GM23338 (cell line): ENCODE measurements at regions not wholly inside any gene's neighbourhood (a gene's known extent, or its start where the extent isn't known, plus 50 kb on each side); places are given as distances from the start of the nearest gene placed in this dataset.

Source experiments
- ATAC-seq: fragments of 200-7000 bp; cut with Tn5 transposase; 3 replicates; pipeline ENCODE4 v1.9.1; 2020
- DNase-seq: peaks from one replicate; pipeline ENCODE4 v3.0.0-alpha.2; 2015; ENCODE audit warnings: low spot score
- H2AFZ ChIP-seq: fragments of 200-600 bp; sonication (generic); 2 replicates; pipeline ENCODE4 v1.8.0; 2016; ENCODE audit warnings: antibody characterized with exemption, mild to moderate bottlenecking, moderate library complexity
- H3F3A ChIP-seq: fragments of 200-600 bp; sonication (generic); replicated peaks from 2 replicates; pipeline ENCODE4 v1.8.0; 2017; ENCODE audit warnings: antibody characterized with exemption, mixed run types, low read depth
- H3K27ac ChIP-seq: fragments of 200-600 bp; sonication (generic); 2 replicates; pipeline ENCODE4 v1.6.1; 2016; ENCODE audit warnings: low read depth
- H3K27me3 ChIP-seq: fragments of 200-600 bp; sonication (generic); 2 replicates; pipeline ENCODE4 v1.8.0; 2016; ENCODE audit warnings: mild to moderate bottlenecking, mixed run types, moderate library complexity; ENCODE audit not compliant: insufficient read depth
- H3K36me3 ChIP-seq: fragments of 200-600 bp; sonication (generic); 2 replicates; pipeline ENCODE4 v1.8.0; 2016; ENCODE audit warnings: mild to moderate bottlenecking; ENCODE audit not compliant: insufficient read depth
- H3K4me1 ChIP-seq: fragments of 200-600 bp; sonication (generic); 2 replicates; pipeline ENCODE4 v1.8.0; 2016; ENCODE audit warnings: mild to moderate bottlenecking, moderate library complexity; ENCODE audit not compliant: insufficient read depth
- H3K4me2 ChIP-seq: fragments of 200-600 bp; sonication (generic); 2 replicates; pipeline ENCODE4 v1.7.1; 2017; ENCODE audit warnings: mixed run types
- H3K4me3 ChIP-seq: fragments of 200-600 bp; sonication (generic); 2 replicates; pipeline ENCODE4 v1.6.1; 2016; ENCODE audit warnings: mixed run types
- H3K79me2 ChIP-seq: fragments of 200-600 bp; sonication (generic); replicated peaks from 2 replicates; pipeline ENCODE4 v1.8.0; 2017; ENCODE audit warnings: mild to moderate bottlenecking; ENCODE audit not compliant: insufficient read depth
- H3K9me2 ChIP-seq: fragments of 200-600 bp; sonication (generic); 2 replicates; pipeline ENCODE4 v1.8.0; 2017; ENCODE audit not compliant: insufficient read depth
- H4K20me1 ChIP-seq: fragments of 200-600 bp; sonication (generic); replicated peaks from 2 replicates; pipeline ENCODE4 v1.8.0; 2017; ENCODE audit warnings: mild to moderate bottlenecking; ENCODE audit not compliant: insufficient read depth
- H3K27ac Mint-ChIP-seq: 2 replicates; pipeline ENCODE4 v1.8.0; 2020; ENCODE audit warnings: inconsistent platforms, mild to moderate bottlenecking, moderate library complexity, mixed read lengths
- H3K27me3 Mint-ChIP-seq: 3 replicates; pipeline ENCODE4 v1.8.0; 2022; ENCODE audit warnings: low read depth, mild to moderate bottlenecking, moderate library complexity, mixed read lengths, inconsistent platforms; ENCODE audit not compliant: insufficient read depth, poor library complexity
- H3K36me3 Mint-ChIP-seq: 3 replicates; pipeline ENCODE4 v1.8.0; 2021; ENCODE audit warnings: low read depth, mild to moderate bottlenecking, inconsistent platforms, moderate library complexity, mixed read lengths
- H3K4me1 Mint-ChIP-seq: 3 replicates; pipeline ENCODE4 v1.8.0; 2020; ENCODE audit warnings: mild to moderate bottlenecking, inconsistent platforms, mixed read lengths
- H3K4me3 Mint-ChIP-seq: 3 replicates; pipeline ENCODE4 v1.8.0; 2021; ENCODE audit warnings: moderate library complexity, mild to moderate bottlenecking, inconsistent platforms, mixed read lengths
- H3K9me3 Mint-ChIP-seq: 3 replicates; pipeline ENCODE4 v1.8.0; 2020; ENCODE audit warnings: moderate library complexity, mild to moderate bottlenecking, inconsistent platforms, mixed read lengths
- CREB1 ChIP-seq: fragments of 250-450 bp; sonication (Bioruptor Pico); IDR thresholded peaks from 2 replicates; pipeline ENCODE4 v1.5.0; 2020; ENCODE audit warnings: low read depth, mild to moderate bottlenecking, moderate library complexity
- CTCF ChIP-seq, 2 experiments: fragments of 200-600 bp in 1 of 2; sonication (generic) in 1 of 2; conservative IDR thresholded peaks; 2 replicates each; pipeline versions ENCODE4 v1.5.1 to v1.6.1; 2016 to 2017; ENCODE audit warnings: antibody characterized with exemption in 2 of 2, low read depth in 2 of 2, mild to moderate bottlenecking in 2 of 2, moderate library complexity in 1 of 2
- ETS1 ChIP-seq: IDR thresholded peaks from 2 replicates; pipeline ENCODE4 v1.6.1; 2016; ENCODE audit warnings: antibody characterized with exemption
- EZH2 ChIP-seq: fragments of 200-600 bp; sonication (generic); IDR thresholded peaks from one replicate; pipeline ENCODE4 v1.8.0; 2017; ENCODE audit warnings: antibody characterized with exemption, mild to moderate bottlenecking, low read depth; ENCODE audit not compliant: unreplicated experiment
- EZH2phosphoT487 ChIP-seq: fragments of 200-600 bp; sonication (generic); IDR thresholded peaks from one replicate; pipeline ENCODE4 v1.8.1; 2018; ENCODE audit warnings: antibody characterized with exemption; ENCODE audit not compliant: unreplicated experiment
- JUNB ChIP-seq: IDR thresholded peaks from one replicate; pipeline ENCODE4 v1.6.1; 2016; ENCODE audit warnings: antibody characterized with exemption; ENCODE audit not compliant: unreplicated experiment
- NANOG ChIP-seq: IDR thresholded peaks from 2 replicates; pipeline ENCODE4 v1.6.1; 2016; ENCODE audit warnings: antibody characterized with exemption, borderline replicate concordance
- POLR2AphosphoS5 ChIP-seq: IDR thresholded peaks from 2 replicates; pipeline ENCODE4 v1.6.1; 2016; ENCODE audit warnings: antibody characterized with exemption, low read depth
- REST ChIP-seq: IDR thresholded peaks from one replicate; pipeline ENCODE4 v1.6.1; 2018; ENCODE audit warnings: antibody characterized with exemption; ENCODE audit not compliant: unreplicated experiment
- STAT1 ChIP-seq: IDR thresholded peaks from one replicate; pipeline ENCODE4 v1.6.1; 2016; ENCODE audit warnings: antibody characterized with exemption; ENCODE audit not compliant: unreplicated experiment
- ZNF114 ChIP-seq: fragments of 250-450 bp; sonication (Bioruptor Pico); IDR thresholded peaks from 2 replicates; pipeline ENCODE4 v1.5.0; 2020; ENCODE audit warnings: mild to moderate bottlenecking, moderate library complexity
- ZNF331 ChIP-seq: fragments of 250-450 bp; sonication (Bioruptor Pico); IDR thresholded peaks from 2 replicates; pipeline ENCODE4 v1.5.0; 2020; ENCODE audit warnings: low read depth, mild to moderate bottlenecking, moderate library complexity
- ZNF462 ChIP-seq: fragments of 250-450 bp; sonication (Bioruptor Pico); IDR thresholded peaks from 2 replicates; pipeline ENCODE4 v1.5.0; 2020; ENCODE audit warnings: mild to moderate bottlenecking, moderate library complexity

GRCh38 chr1:235920596-235921375 is 54.1 kb upstream of the LYST start:
- no peak overlapping the region for H3K4me3 Mint-ChIP-seq
- H3F3A ChIP-seq = no peaks in the 10 kb centered on the region
- no peaks in the 10 kb centered on the region; the same call in 1 of the 2 replicates for H4K20me1 ChIP-seq
- no peak for TF ChIP-seq NANOG
- TF ChIP-seq CREB1 (CRISPR knock-in tag) = no peak
- no peak for TF ChIP-seq ETS1
- TF ChIP-seq REST = no peak
- no peak for TF ChIP-seq JUNB
- no peak for TF ChIP-seq ZNF114 (CRISPR knock-in tag)
- TF ChIP-seq STAT1 = no peak
- TF ChIP-seq EZH2phosphoT487 = no peak
- no peak for TF ChIP-seq ZNF331 (CRISPR knock-in tag)
- no peak for TF ChIP-seq ZNF462 (CRISPR knock-in tag)
- TF ChIP-seq EZH2 = no peak
- TF ChIP-seq POLR2AphosphoS5 = no peak
- no peak for TF ChIP-seq CTCF (conservative IDR thresholded peaks at IDR 0.05; ENCODE audit: low read depth in 2 of 2)
- no peaks in the 10 kb centered on the region for H3K9me2 ChIP-seq
- no peak overlapping the region for H3K27ac ChIP-seq
- no peak for DNase-seq
- peak; percentile 61 for ATAC-seq
- peaks cover 9% of the 10 kb centered on the region; the same call in 1 of the 2 replicates for H3K4me1 ChIP-seq
- no peaks in the 10 kb centered on the region for H3K36me3 ChIP-seq
- no peaks in the 10 kb centered on the region for H3K9me3 Mint-ChIP-seq
- H3K36me3 Mint-ChIP-seq = no peaks in the 10 kb centered on the region
- H3K4me2 ChIP-seq = 0 out of 2 replicates have a peak overlapping the region, but pooled peaks have one; percentile 44
- H2AFZ ChIP-seq = peak overlapping the region; percentile 9
- H3K4me1 Mint-ChIP-seq = peaks cover 17% of the 10 kb centered on the region
- no peak overlapping the region for H3K4me3 ChIP-seq
- no peak overlapping the region for H3K27ac Mint-ChIP-seq
- H3K79me2 ChIP-seq = no peaks in the 10 kb centered on the region
- H3K27me3 Mint-ChIP-seq = peaks cover 12% of the 10 kb centered on the region
- no peaks in the 10 kb centered on the region for H3K27me3 ChIP-seq
